Upper lobe of right lung (tissue), 1 donor: ENCODE measurements at regions not wholly inside any gene's neighbourhood (a gene's known extent, or its start where the extent isn't known, plus 50 kb on each side); places are given as distances from the start of the nearest gene placed in this dataset.
"Not testable (repeated sequence)": the region's sequence is repeated elsewhere in the genome, so short reads cannot be mapped to it uniquely, and the experiment has no call there.

Source experiments
- ATAC-seq: fragments of 200-7000 bp; cut with Tn5 transposase; one replicate; pipeline ENCODE4 v1.9.1; 2020; ENCODE audit warnings: mild to moderate bottlenecking, moderate library complexity
- DNase-seq: peaks from one replicate; pipeline ENCODE4 v3.0.0-alpha.2; 2020
- H3K27ac ChIP-seq: fragments of 200-600 bp; one replicate; pipeline ENCODE4 v1.8.0; 2022
- H3K27me3 ChIP-seq: fragments of 200-600 bp; one replicate; pipeline ENCODE4 v1.8.0; 2022; ENCODE audit warnings: mild to moderate bottlenecking
- H3K36me3 ChIP-seq: fragments of 200-600 bp; one replicate; pipeline ENCODE4 v1.8.0; 2022
- H3K4me1 ChIP-seq: fragments of 200-600 bp; one replicate; pipeline ENCODE4 v1.8.0; 2022
- H3K4me3 ChIP-seq: fragments of 200-600 bp; one replicate; pipeline ENCODE4 v1.8.0; 2022; ENCODE audit warnings: mild to moderate bottlenecking
- H3K9me3 ChIP-seq: fragments of 200-600 bp; one replicate; pipeline ENCODE4 v1.8.0; 2022
- intact Hi-C: fragments of 100-400 bp; cut with DNase I; formaldehyde crosslinking; loops from one replicate; pipeline ENCODE4 v1.11.0; 2022
- TF ChIP-seq, protein P1 (sequence below): fragments of 200-600 bp; IDR thresholded peaks from one replicate; pipeline ENCODE4 v1.8.0; 2022; ENCODE audit warnings: antibody characterized with exemption
- donor health status: DM: no; HTN: yes; CAD: no; lungs with severe emphysema.

DNA sequence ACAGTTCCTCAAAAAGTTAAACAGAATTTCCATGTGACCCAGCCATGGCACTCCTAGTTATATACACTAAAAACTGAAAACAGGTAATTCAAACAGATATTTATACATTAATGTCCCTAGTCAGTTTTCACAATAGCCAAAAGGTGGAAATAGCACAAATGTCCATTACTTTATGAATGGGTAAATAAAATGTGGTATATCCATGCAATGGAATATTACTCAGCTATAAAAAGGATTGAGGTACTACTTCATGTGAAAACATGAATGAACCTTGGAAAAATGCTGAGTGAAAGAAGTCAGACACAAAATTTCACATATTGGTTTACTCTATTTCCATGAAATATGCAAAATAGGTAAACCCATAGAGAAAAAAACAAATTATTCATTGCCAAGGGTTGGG is 351.8 kb upstream of the AMOT start:
- DNase-seq, result no peak
- no peak overlapping the region for H3K4me3 ChIP-seq
- H3K27me3 ChIP-seq, result no peaks in the 10 kb centered on the region
- no peaks in the 10 kb centered on the region for H3K9me3 ChIP-seq
- ATAC-seq, result no peak
- intact Hi-C loops, result no loop called here
- TF ChIP-seq, protein P1, sequence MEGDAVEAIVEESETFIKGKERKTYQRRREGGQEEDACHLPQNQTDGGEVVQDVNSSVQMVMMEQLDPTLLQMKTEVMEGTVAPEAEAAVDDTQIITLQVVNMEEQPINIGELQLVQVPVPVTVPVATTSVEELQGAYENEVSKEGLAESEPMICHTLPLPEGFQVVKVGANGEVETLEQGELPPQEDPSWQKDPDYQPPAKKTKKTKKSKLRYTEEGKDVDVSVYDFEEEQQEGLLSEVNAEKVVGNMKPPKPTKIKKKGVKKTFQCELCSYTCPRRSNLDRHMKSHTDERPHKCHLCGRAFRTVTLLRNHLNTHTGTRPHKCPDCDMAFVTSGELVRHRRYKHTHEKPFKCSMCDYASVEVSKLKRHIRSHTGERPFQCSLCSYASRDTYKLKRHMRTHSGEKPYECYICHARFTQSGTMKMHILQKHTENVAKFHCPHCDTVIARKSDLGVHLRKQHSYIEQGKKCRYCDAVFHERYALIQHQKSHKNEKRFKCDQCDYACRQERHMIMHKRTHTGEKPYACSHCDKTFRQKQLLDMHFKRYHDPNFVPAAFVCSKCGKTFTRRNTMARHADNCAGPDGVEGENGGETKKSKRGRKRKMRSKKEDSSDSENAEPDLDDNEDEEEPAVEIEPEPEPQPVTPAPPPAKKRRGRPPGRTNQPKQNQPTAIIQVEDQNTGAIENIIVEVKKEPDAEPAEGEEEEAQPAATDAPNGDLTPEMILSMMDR, result no peak
- no peaks in the 10 kb centered on the region for H3K4me1 ChIP-seq
- no peaks in the 10 kb centered on the region for H3K36me3 ChIP-seq
- no peak overlapping the region for H3K27ac ChIP-seq

GRCh38 chrX:113157496-113157895 is 316.9 kb upstream of the AMOT start:
- no peaks in the 10 kb centered on the region for H3K27me3 ChIP-seq
- TF ChIP-seq, protein P1, result no peak
- no peak for ATAC-seq

DNA sequence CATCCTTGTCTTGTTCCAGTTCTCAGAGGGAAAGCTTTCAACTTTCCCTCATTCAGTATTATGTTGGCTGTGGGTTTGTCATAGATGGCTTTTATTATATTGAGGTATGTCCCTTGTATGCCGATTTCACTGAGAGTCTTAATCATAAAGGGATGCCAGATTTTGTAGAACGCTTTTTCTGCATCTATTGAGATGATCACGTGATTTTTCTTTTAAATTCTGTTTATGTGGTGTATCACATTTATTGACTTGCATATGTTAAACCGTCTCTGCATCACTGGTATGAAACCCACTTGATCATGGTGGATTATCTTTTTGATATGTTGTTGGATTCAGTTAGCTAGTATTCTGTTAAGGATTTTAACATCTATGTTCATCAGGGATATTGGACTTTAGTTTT is 313.7 kb upstream of the AMOT start:
- ATAC-seq, DNase-seq, intact Hi-C loops: not testable (repeated sequence)

More at GRCh38 chrX:113157496-113157895, 316.9 kb upstream of the AMOT start:
- intact Hi-C loops, result no loop called here
- no peaks in the 10 kb centered on the region for H3K4me1 ChIP-seq
- no peaks in the 10 kb centered on the region for H3K36me3 ChIP-seq
- H3K4me3 ChIP-seq, result no peak overlapping the region
- H3K27ac ChIP-seq, result no peak overlapping the region
- no peaks in the 10 kb centered on the region for H3K9me3 ChIP-seq
- DNase-seq, result no peak

DNA sequence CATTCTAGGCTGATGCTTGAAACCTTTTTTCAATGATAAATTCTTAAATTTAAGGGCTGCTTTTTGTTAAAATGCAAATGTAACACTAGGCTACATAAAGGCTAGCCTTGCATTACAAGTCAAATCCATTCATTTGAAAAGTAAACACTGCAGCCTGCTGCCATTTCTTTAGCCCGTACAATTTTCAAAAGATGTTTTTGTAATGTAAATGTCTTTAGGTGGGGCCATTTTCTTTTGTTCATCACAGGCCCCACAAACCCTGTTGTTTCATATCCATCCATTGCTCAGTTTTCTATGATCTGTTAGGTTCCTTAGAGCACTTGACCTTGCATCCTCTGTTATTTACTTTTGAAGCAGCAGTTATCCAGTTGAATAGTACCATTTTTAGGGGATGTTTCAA is 296.2 kb upstream of the AMOT start:
- H3K9me3 ChIP-seq, result no peaks in the 10 kb centered on the region

More for the DNA sequence above, 313.7 kb upstream of the AMOT start:
- not testable (repeated sequence) for H3K4me1 ChIP-seq, H3K9me3 ChIP-seq, H3K27ac ChIP-seq, H3K27me3 ChIP-seq, H3K4me3 ChIP-seq, H3K36me3 ChIP-seq

GRCh38 chrX:113133316-113133715 is 292.7 kb upstream of the AMOT start:
- H3K27ac ChIP-seq, result no peak overlapping the region
- no peaks in the 10 kb centered on the region for H3K36me3 ChIP-seq
- ATAC-seq, result no peak
- TF ChIP-seq, protein P1, result no peak
- no peaks in the 10 kb centered on the region for H3K9me3 ChIP-seq
- H3K27me3 ChIP-seq, result no peaks in the 10 kb centered on the region
- H3K4me3 ChIP-seq, result no peak overlapping the region
- intact Hi-C loops, result no loop called here
- no peak for DNase-seq
- no peaks in the 10 kb centered on the region for H3K4me1 ChIP-seq

More for the DNA sequence above, 296.2 kb upstream of the AMOT start:
- intact Hi-C loops, result no loop called here
- DNase-seq (no peak), ATAC-seq (no peak)
- no peak overlapping the region for H3K4me3 ChIP-seq
- H3K27ac ChIP-seq, result no peak overlapping the region
- H3K36me3 ChIP-seq, result no peaks in the 10 kb centered on the region
- H3K4me1 ChIP-seq, result no peaks in the 10 kb centered on the region
- no peaks in the 10 kb centered on the region for H3K27me3 ChIP-seq
- TF ChIP-seq, protein P1, result no peak

- DNase-seq (no peak), ATAC-seq (no peak)
- H3K4me1 ChIP-seq, result no peaks in the 10 kb centered on the region
- no peaks in the 10 kb centered on the region for H3K27me3 ChIP-seq
- H3K4me3 ChIP-seq, result no peak overlapping the region
- no peaks in the 10 kb centered on the region for H3K9me3 ChIP-seq
- no peaks in the 10 kb centered on the region for H3K36me3 ChIP-seq
- TF ChIP-seq, protein P1, result no peak
- intact Hi-C loops, result no loop called here
- no peak overlapping the region for H3K27ac ChIP-seq
Measured at GRCh38 chrX:113124693-113125092, 284.1 kb upstream of the AMOT start.
